Heart left ventricle (tissue), 16 donors: ENCODE measurements at regions not wholly inside any gene's neighbourhood (a gene's known extent, or its start where the extent isn't known, plus 50 kb on each side); places are given as distances from the start of the nearest gene placed in this dataset.

Source experiments
- ATAC-seq, 4 donors: fragments of 200-7000 bp; cut with Tn5 transposase; one replicate each; pipeline ENCODE4 v1.9.1; 2020 to 2022; ENCODE audit warnings: moderate library complexity in 4 of 4, mild to moderate bottlenecking in 3 of 4, moderate number of reproducible peaks in 1 of 4
- DNase-seq, 5 donors: peaks; one replicate each; pipeline ENCODE4 v3.0.0-alpha.2; 2020
- H3K27ac ChIP-seq, 12 donors: fragments of 200-600 bp; sonication (generic) in 4 of 12; one replicate each; pipeline versions ENCODE4 v1.5.0 to v1.8.0; 2016 to 2022; ENCODE audit warnings: mild to moderate bottlenecking in 2 of 12
- H3K27me3 ChIP-seq, 9 donors: fragments of 200-600 bp; sonication (generic) in 2 of 9; one replicate each; pipeline versions ENCODE4 v1.5.1 to v1.8.0; 2016 to 2022; ENCODE audit warnings: mild to moderate bottlenecking in 3 of 9
- H3K36me3 ChIP-seq, 9 donors: fragments of 200-600 bp; sonication (generic) in 2 of 9; one replicate each; pipeline versions ENCODE4 v1.5.0 to v1.8.0; 2018 to 2022; ENCODE audit warnings: mild to moderate bottlenecking in 2 of 9
- H3K4me1 ChIP-seq, 12 donors: fragments of 200-600 bp; sonication (generic) in 4 of 12; one replicate each; pipeline versions ENCODE4 v1.5.0 to v1.8.0; 2016 to 2022; ENCODE audit warnings: mild to moderate bottlenecking in 3 of 12
- H3K4me3 ChIP-seq, 12 donors: fragments of 200-600 bp; sonication (generic) in 4 of 12; one replicate each; pipeline versions ENCODE4 v1.5.0 to v1.8.0; 2017 to 2022; ENCODE audit warnings: mild to moderate bottlenecking in 9 of 12, moderate library complexity in 4 of 12
- H3K9me3 ChIP-seq, 12 donors: fragments of 200-600 bp; sonication (generic) in 4 of 12; one replicate each; pipeline versions ENCODE4 v1.5.0 to v1.8.0; 2016 to 2022; ENCODE audit warnings: mild to moderate bottlenecking in 1 of 12
- CTCF ChIP-seq, 12 donors: fragments of 200-600 bp; sonication (generic) in 4 of 12; IDR thresholded peaks; one replicate each; pipeline versions ENCODE4 v1.5.0 to v1.8.0; 2018 to 2022; ENCODE audit warnings: antibody characterized with exemption in 12 of 12, mild to moderate bottlenecking in 5 of 12
- POLR2A ChIP-seq, 2 donors: fragments of 450-650 bp; IDR thresholded peaks; one replicate each; pipeline ENCODE4 v1.6.1; 2017; ENCODE audit warnings: antibody characterized with exemption in 2 of 2, mild to moderate bottlenecking in 2 of 2, moderate library complexity in 2 of 2
- WGBS, 4 donors: extraction: QIAGEN DNeasy Blood & Tissue Kit in 2 of 4; methylation state at CpG; one replicate each; pipeline versions ENCODE4 v1.1.5 to v1.1.7; 2013 to 2018; 5-methylcytosine and 5-hydroxymethylcytosine counted together
- intact Hi-C, 10 donors: fragments of 100-400 bp; cut with DNase I; formaldehyde crosslinking; loops; one replicate each; pipeline versions ENCODE4 v1.11.1 to v1.14.2; 2022
- donor health status: ischemic (EF 13 %, LVEDD 7.1; RV severe dilation, severe dysfunction).
- donor health status: healthy with polysubstance abuse.
- donor health status: DM: no; HTN: yes; CAD: no.
- donor health status: DM: no; HTN: no; CAD: no.
- donor health status: ischemic (EF 25% LVEDD 6.9; RV normal size, moderate dysfunction).
- donor health status: ischemic (EF 25% LVEDD 5.7; RV mildly dilated, moderate dysfunction).
- donor health status: healthy.
- donor health status: DM: yes; HTN: yes; CAD: no.
- donor health status: ischemic (EF 35%, LVEDD 5.7; RV mildly dilated, moderate dysfunction).
- donor health status: nonischemic (EF 11% LVEDD 7.7; RV severe dilation, severe dysfunction).
- donor health status: DM: yes; HTN: yes; CAD: no.
- donor health status: PGD.
- donor health status: ischemic (EF 29% LVEDD 5.4; RV normal size, mild dysfunction).
- donor health status: nonischemic (EF 23%, LVEDD 6.1; RV moderate dilation, normal function).

DNA sequence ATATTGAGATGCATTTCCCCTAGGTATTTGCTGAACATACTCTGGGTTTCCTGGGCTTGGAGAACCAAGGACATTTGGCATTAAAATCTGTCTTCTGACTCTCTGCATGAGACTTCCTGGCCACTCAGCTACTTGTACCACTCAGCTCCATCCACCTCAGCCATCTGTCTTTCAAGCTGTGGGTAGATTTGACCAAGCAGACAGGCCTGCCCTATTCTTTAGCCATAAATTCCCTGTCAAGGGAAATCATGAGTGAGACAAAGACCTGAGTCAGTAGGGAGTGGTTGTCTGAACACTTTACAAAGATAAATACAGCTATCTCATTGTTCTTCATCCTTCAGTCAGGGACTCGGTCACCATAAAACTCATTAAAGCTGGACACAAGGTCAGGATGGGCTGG, 399.1 kb downstream of the GPAM start:
- no peaks in the 10 kb centered on the region for H3K36me3 ChIP-seq
- no peaks in the 10 kb centered on the region for H3K9me3 ChIP-seq
- intact Hi-C loops, result no loop called here
- no peaks in the 10 kb centered on the region for H3K4me1 ChIP-seq
- H3K27me3 ChIP-seq, result no peaks in the 10 kb centered on the region
- no peak for TF ChIP-seq CTCF (IDR thresholded peaks at IDR 0.05)
- no peak for TF ChIP-seq POLR2A (IDR thresholded peaks at IDR 0.05)
- 36 to 60% (median 43%) methylated on average over 1 of the region's 1 CpG for WGBS, 4 donors
- no peak overlapping the region for H3K4me3 ChIP-seq
- ATAC-seq, result no peak
- no peak for DNase-seq
- no peak overlapping the region for H3K27ac ChIP-seq

- ATAC-seq (no peak), DNase-seq (no peak)
- Histone ChIP-seq H3K27ac (no peak overlapping the region), H3K9me3 (no peaks in the 10 kb centered on the region), H3K4me3 (no peak overlapping the region), H3K27me3 (no peaks in the 10 kb centered on the region), H3K36me3 (no peaks in the 10 kb centered on the region), H3K4me1 (no peaks in the 10 kb centered on the region)
- 73 to 80% (median 76%) methylated on average over 2 of the region's 2 CpGs for WGBS, 4 donors
- intact Hi-C loops, result no loop called here
- TF ChIP-seq POLR2A (IDR thresholded peaks at IDR 0.05), result no peak
- TF ChIP-seq CTCF (IDR thresholded peaks at IDR 0.05), result no peak
These were observed 398.6 kb downstream of the GPAM start for GRCh38 chr10:111784946-111785465.

DNA sequence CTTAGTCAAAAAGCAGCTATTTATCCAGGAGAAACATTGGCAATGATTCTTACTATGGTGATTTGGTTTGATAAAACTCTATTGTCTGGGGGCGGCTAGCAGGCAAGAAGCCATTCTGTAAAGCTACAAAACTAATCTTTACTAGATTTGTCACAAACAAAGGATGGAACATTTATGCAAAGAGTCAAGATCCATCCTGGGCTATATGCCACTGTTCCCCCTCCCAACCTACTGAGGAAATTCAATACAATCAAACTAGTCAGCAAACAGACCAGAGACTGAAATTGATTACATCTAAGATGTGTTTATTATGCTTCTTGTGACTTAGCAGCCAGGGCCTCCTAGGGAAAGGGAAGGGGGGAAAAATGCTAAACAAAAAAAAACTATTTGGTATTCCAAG, 397.6 kb downstream of the GPAM start:
- ATAC-seq (no peak), DNase-seq (no peak)
- intact Hi-C loops, result no loop called here
- Histone ChIP-seq H3K9me3 (no peaks in the 10 kb centered on the region), H3K27ac (no peak overlapping the region), H3K4me3 (no peak overlapping the region), H3K27me3 (no peaks in the 10 kb centered on the region), H3K36me3 (no peaks in the 10 kb centered on the region), H3K4me1 (no peaks in the 10 kb centered on the region)
- no peak for TF ChIP-seq CTCF (IDR thresholded peaks at IDR 0.05)
- WGBS, 4 donors, result 66 to 80% (median 74%) methylated on average over 1 of the region's 1 CpG

DNA sequence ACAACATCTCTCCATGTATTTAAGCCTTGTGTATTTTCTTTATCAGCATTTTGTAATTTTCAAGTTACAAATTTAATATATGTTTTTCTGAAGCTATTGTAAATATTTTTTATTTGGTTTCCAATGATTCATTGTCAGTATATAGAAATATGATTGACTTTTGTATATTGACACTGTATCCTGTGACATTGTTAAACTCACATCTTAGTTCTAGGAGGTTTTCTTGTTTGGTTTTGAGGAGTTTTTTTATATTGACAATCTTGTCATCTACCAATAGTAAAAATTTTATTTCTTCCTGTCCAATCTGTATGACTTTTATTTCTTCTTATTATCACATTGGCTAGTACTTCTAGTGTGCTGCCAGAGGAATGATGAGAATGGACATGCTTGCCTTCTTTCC, 393.7 kb downstream of the GPAM start:
- no peaks in the 10 kb centered on the region for H3K4me1 ChIP-seq
- no peak overlapping the region for H3K27ac ChIP-seq
- intact Hi-C loops, result no loop called here
- no peaks in the 10 kb centered on the region for H3K27me3 ChIP-seq
- no peak overlapping the region for H3K4me3 ChIP-seq
- peaks cover 0 to 11% (median 0%) of the 10 kb centered on the region in 12 donors for H3K9me3 ChIP-seq
- no peak for DNase-seq
- ATAC-seq, result no peak
- TF ChIP-seq POLR2A (IDR thresholded peaks at IDR 0.05) (no peak), CTCF (IDR thresholded peaks at IDR 0.05) (no peak)
- H3K36me3 ChIP-seq, result no peaks in the 10 kb centered on the region
